Liver (tissue), 8 donors: ENCODE measurements at regions not wholly inside any gene's neighbourhood (a gene's known extent, or its start where the extent isn't known, plus 50 kb on each side); places are given as distances from the start of the nearest gene placed in this dataset.

ENCODE experiments used
- DNase-seq: peaks from one replicate; pipeline ENCODE4 v3.0.0-alpha.2; 2017; ENCODE audit warnings: low spot score
- H3K27ac ChIP-seq, 2 donors: one replicate each; pipeline ENCODE4 v1.7.0; 2013; ENCODE audit warnings: inconsistent platforms in 2 of 2, low read length in 2 of 2, control low read depth in 1 of 2, low read depth in 1 of 2, mild to moderate bottlenecking in 1 of 2
- H3K27me3 ChIP-seq, 4 donors: one replicate each; pipeline versions ENCODE4 v1.6.1 to v1.7.0; 2013; ENCODE audit warnings: low read length in 3 of 4, inconsistent platforms in 1 of 4, mild to moderate bottlenecking in 1 of 4, moderate library complexity in 1 of 4; ENCODE audit not compliant: control insufficient read depth in 4 of 4, insufficient read depth in 4 of 4
- H3K36me3 ChIP-seq, 4 donors: one replicate each; pipeline versions ENCODE4 v1.6.1 to v1.7.0; 2013; ENCODE audit warnings: low read length in 3 of 4, mild to moderate bottlenecking in 3 of 4, low read depth in 1 of 4, moderate library complexity in 1 of 4; ENCODE audit not compliant: control insufficient read depth in 4 of 4, insufficient read depth in 3 of 4
- H3K4me1 ChIP-seq, 4 donors: one replicate each; pipeline versions ENCODE4 v1.6.1 to v1.7.0; 2013; ENCODE audit warnings: low read length in 3 of 4, mild to moderate bottlenecking in 3 of 4, moderate library complexity in 1 of 4; ENCODE audit not compliant: control insufficient read depth in 4 of 4, insufficient read depth in 4 of 4
- H3K4me3 ChIP-seq, 3 donors: one replicate each; pipeline versions ENCODE4 v1.6.1 to v1.7.0; 2013; ENCODE audit warnings: low read length in 3 of 3, control low read depth in 1 of 3, low read depth in 1 of 3, mild to moderate bottlenecking in 1 of 3
- H3K9ac ChIP-seq, 2 donors: one replicate each; pipeline ENCODE4 v1.7.0; 2013; ENCODE audit warnings: low read length in 2 of 2, mild to moderate bottlenecking in 2 of 2, moderate library complexity in 2 of 2, control low read depth in 1 of 2, low read depth in 1 of 2
- H3K9me3 ChIP-seq, 4 donors: one replicate each; pipeline versions ENCODE4 v1.6.1 to v1.7.0; 2013; ENCODE audit warnings: low read length in 3 of 4; ENCODE audit not compliant: control insufficient read depth in 4 of 4
- ATF3 ChIP-seq: IDR thresholded peaks from 2 replicates; pipeline ENCODE4 v1.6.1; 2016; ENCODE audit warnings: antibody characterized with exemption
- CTCF ChIP-seq: fragments of 150-350 bp; IDR thresholded peaks from 2 replicates; pipeline ENCODE4 v1.5.1; 2017; ENCODE audit warnings: improper control_type of control experiment, low read depth, low read length; ENCODE audit not compliant: missing input control
- EGR1 ChIP-seq, 2 donors: IDR thresholded peaks; 2 replicates each; pipeline ENCODE4 v1.6.1; 2016 to 2018; ENCODE audit warnings: antibody characterized with exemption in 2 of 2, low read depth in 2 of 2
- FOXA1 ChIP-seq: IDR thresholded peaks from 2 replicates; pipeline ENCODE4 v1.6.1; 2016; ENCODE audit warnings: antibody characterized with exemption
- GABPA ChIP-seq, 2 donors: IDR thresholded peaks in 1 of 2; conservative IDR thresholded peaks in 1 of 2; 2 replicates each; pipeline ENCODE4 v1.6.1; 2016; ENCODE audit warnings: antibody characterized with exemption in 2 of 2, mild to moderate bottlenecking in 1 of 2, moderate library complexity in 1 of 2
- HNF4A ChIP-seq, 2 donors: conservative IDR thresholded peaks; 2 replicates each; pipeline ENCODE4 v1.6.1; 2016; ENCODE audit warnings: antibody characterized with exemption in 2 of 2, mild to moderate bottlenecking in 2 of 2
- JUND ChIP-seq, 2 donors: IDR thresholded peaks; 2 replicates each; pipeline ENCODE4 v1.6.1; 2016; ENCODE audit warnings: antibody characterized with exemption in 2 of 2
- MAX ChIP-seq: IDR thresholded peaks from 2 replicates; pipeline ENCODE4 v1.6.1; 2016; ENCODE audit warnings: antibody characterized with exemption
- NR2F2 ChIP-seq: IDR thresholded peaks from 2 replicates; pipeline ENCODE4 v1.6.1; 2016; ENCODE audit warnings: antibody characterized with exemption
- RAD21 ChIP-seq, 2 donors: IDR thresholded peaks; 2 replicates each; pipeline ENCODE4 v1.6.1; 2016; ENCODE audit warnings: antibody characterized with exemption in 2 of 2, mild to moderate bottlenecking in 2 of 2
- REST ChIP-seq: IDR thresholded peaks from 2 replicates; pipeline ENCODE4 v1.6.1; 2016; ENCODE audit warnings: antibody characterized with exemption, mild to moderate bottlenecking
- RXRA ChIP-seq, 2 donors: IDR thresholded peaks; 2 replicates each; pipeline ENCODE4 v1.6.1; 2017 to 2018; ENCODE audit warnings: antibody characterized with exemption in 2 of 2, mild to moderate bottlenecking in 1 of 2
- SP1 ChIP-seq: IDR thresholded peaks from 2 replicates; pipeline ENCODE4 v1.6.1; 2018; ENCODE audit warnings: antibody characterized with exemption, mild to moderate bottlenecking
- TAF1 ChIP-seq: conservative IDR thresholded peaks from 2 replicates; pipeline ENCODE4 v1.6.1; 2016; ENCODE audit warnings: antibody characterized with exemption, mild to moderate bottlenecking
- YY1 ChIP-seq: IDR thresholded peaks from 2 replicates; pipeline ENCODE4 v1.6.1; 2016; ENCODE audit warnings: antibody characterized with exemption, mild to moderate bottlenecking
- ZBTB33 ChIP-seq: IDR thresholded peaks from 2 replicates; pipeline ENCODE4 v1.6.1; 2016; ENCODE audit warnings: antibody characterized with exemption
- WGBS: extraction: QIAGEN DNeasy Blood & Tissue Kit; methylation state at CpG from one replicate; pipeline ENCODE4 v1.1.7; 2013; 5-methylcytosine and 5-hydroxymethylcytosine counted together
- donor health status: healthy.
- donor health status: healthy.
- donor health status: healthy.
- donor health status: healthy.
- donor health status: healthy.

GRCh38 chr1:219465212-219466093 is 147.5 kb downstream of the ZC3H11B start:
- H3K9me3 ChIP-seq, result no peaks in the 10 kb centered on the region
- H3K4me1 ChIP-seq, result no peaks in the 10 kb centered on the region
- H3K4me3 ChIP-seq, result no peak overlapping the region
- no peak overlapping the region for H3K27ac ChIP-seq
- no peak overlapping the region for H3K9ac ChIP-seq
- WGBS, result 93% methylated on average over 7 of the region's 7 CpGs
- TF ChIP-seq FOXA1 (no peak), NR2F2 (no peak), MAX (no peak), ATF3 (no peak), CTCF (no peak), SP1 (no peak), GABPA (IDR thresholded peaks at IDR 0.05 in 1 of 2, conservative IDR thresholded peaks at IDR 0.05 in 1 of 2) (no peak), YY1 (no peak), REST (no peak), EGR1 (IDR thresholded peaks at IDR 0.05; ENCODE audit: low read depth in 2 of 2) (no peak), RXRA (IDR thresholded peaks at IDR 0.05) (no peak), ZBTB33 (no peak), JUND (IDR thresholded peaks at IDR 0.05) (no peak), TAF1 (no peak), HNF4A (conservative IDR thresholded peaks at IDR 0.05) (no peak), RAD21 (IDR thresholded peaks at IDR 0.05) (no peak)
- H3K36me3 ChIP-seq, result no peaks in the 10 kb centered on the region
- DNase-seq, result no peak
- peaks cover 0 to 3% (median 0%) of the 10 kb centered on the region in 4 donors for H3K27me3 ChIP-seq
